ENCODE measurements at regions not wholly inside any gene's neighbourhood (a gene's known extent, or its start where the extent isn't known, plus 50 kb on each side); places are given as distances from the start of the nearest gene placed in this dataset.

- TF ChIP-seq CTCF (tag by site-specific recombination; IDR thresholded peaks at IDR 0.05) (no peak), ZNF362 (tag by site-specific recombination; IDR thresholded peaks at IDR 0.05) (no peak), ZNF121 (tag by site-specific recombination; IDR thresholded peaks at IDR 0.05) (no peak), ZNF274 (IDR thresholded peaks at IDR 0.05; ENCODE audit: low read length) (no peak), ZNF274 (tag by site-specific recombination; IDR thresholded peaks at IDR 0.05; ENCODE audit: borderline replicate concordance) (no peak), HOXC10 (CRISPR knock-in tag; IDR thresholded peaks at IDR 0.05) (no peak), ZNF16 (tag by site-specific recombination; IDR thresholded peaks at IDR 0.05; ENCODE audit: low read depth) (no peak)
Observed at GRCh38 chr11:110835106-110835505, 122.9 kb upstream of the ARHGAP20 start.
